Neural cell (in vitro differentiated cells): ENCODE measurements at regions not wholly inside any gene's neighbourhood (a gene's known extent, or its start where the extent isn't known, plus 50 kb on each side); places are given as distances from the start of the nearest gene placed in this dataset.

Source experiments
- H2AFZ ChIP-seq: fragments of 200-600, 300-800 bp; sonication (generic), shearing (Covaris generic); 2 replicates; pipeline ENCODE4 v1.6.0; 2014; ENCODE audit warnings: low read depth, mild to moderate bottlenecking, antibody characterized with exemption, low read length, moderate library complexity
- H3F3A ChIP-seq: fragments of 200-600 bp; shearing (Covaris generic); 2 replicates; pipeline ENCODE4 v1.6.1; 2016; ENCODE audit warnings: mild to moderate bottlenecking, moderate library complexity, mixed read lengths, antibody characterized with exemption, low read length; ENCODE audit not compliant: insufficient read depth, poor library complexity, severe bottlenecking
- H3K27ac ChIP-seq: fragments of 200-600, 300-800 bp; sonication (generic), shearing (Covaris generic); 2 replicates; pipeline ENCODE4 v1.5.1; 2014; ENCODE audit warnings: mild to moderate bottlenecking, low read length, moderate library complexity
- H3K27me3 ChIP-seq: fragments of 300-800, 200-600 bp; sonication (generic), shearing (Covaris generic); 2 replicates; pipeline ENCODE4 v1.6.0; 2014; ENCODE audit warnings: mild to moderate bottlenecking, low read depth, low read length, moderate library complexity; ENCODE audit not compliant: insufficient read depth
- H3K36me3 ChIP-seq: fragments of 300-800, 200-600 bp; sonication (generic), shearing (Covaris generic); 2 replicates; pipeline ENCODE4 v1.5.1; 2014; ENCODE audit warnings: mild to moderate bottlenecking, antibody characterized with exemption, low read length, moderate library complexity; ENCODE audit not compliant: insufficient read depth
- H3K4me2 ChIP-seq: fragments of 300-800, 200-600 bp; sonication (generic), shearing (Covaris generic); 2 replicates; pipeline ENCODE4 v1.6.0; 2014; ENCODE audit warnings: mild to moderate bottlenecking, low read length
- H3K4me3 ChIP-seq: fragments of 300-800, 200-600 bp; sonication (generic), shearing (Covaris generic); 2 replicates; pipeline ENCODE4 v1.5.1; 2014; ENCODE audit warnings: mild to moderate bottlenecking, low read length, moderate library complexity
- H3K79me2 ChIP-seq: fragments of 200-600 bp; shearing (Covaris generic); replicated peaks from 2 replicates; pipeline ENCODE4 v1.6.0; 2014; ENCODE audit warnings: mild to moderate bottlenecking, low read length, moderate library complexity; ENCODE audit not compliant: insufficient read depth
- H3K9ac ChIP-seq: fragments of 300-800, 200-600 bp; sonication (generic), shearing (Covaris generic); 2 replicates; pipeline ENCODE4 v1.6.1; 2016; ENCODE audit warnings: mild to moderate bottlenecking, low read length, mixed read lengths
- H3K9me2 ChIP-seq: fragments of 200-600 bp; shearing (Covaris generic); 2 replicates; pipeline ENCODE4 v1.6.1; 2016; ENCODE audit warnings: mild to moderate bottlenecking, low read length, mixed read lengths; ENCODE audit not compliant: insufficient read depth
- H3K9me3 ChIP-seq: fragments of 200-600, 300-800 bp; sonication (generic), shearing (Covaris generic); 2 replicates; pipeline ENCODE4 v1.6.1; 2016; ENCODE audit warnings: mild to moderate bottlenecking, mixed run types, low read length, moderate library complexity, mixed read lengths
- H4K20me1 ChIP-seq: fragments of 200-600 bp; shearing (Covaris generic); 2 replicates; pipeline ENCODE4 v1.6.1; 2016; ENCODE audit warnings: mild to moderate bottlenecking, mixed run types; ENCODE audit not compliant: insufficient read depth
- EP300 ChIP-seq: fragments of 450-650 bp; conservative IDR thresholded peaks from 2 replicates; pipeline ENCODE4 v1.6.1; 2014; ENCODE audit warnings: antibody characterized with exemption, mild to moderate bottlenecking, moderate library complexity; ENCODE audit not compliant: poor library complexity, severe bottlenecking
- EZH2 ChIP-seq: fragments of 200-600, 300-800 bp; shearing (Covaris generic), sonication (generic); IDR thresholded peaks from 2 replicates; pipeline ENCODE4 v1.6.1; 2014; ENCODE audit warnings: antibody characterized with exemption, low read length, borderline replicate concordance, mild to moderate bottlenecking; ENCODE audit not compliant: insufficient read depth, poor library complexity, severe bottlenecking
- MXI1 ChIP-seq: fragments of 450-650 bp; conservative IDR thresholded peaks from 2 replicates; pipeline ENCODE4 v1.6.1; 2014; ENCODE audit warnings: antibody characterized with exemption, mild to moderate bottlenecking; ENCODE audit not compliant: poor library complexity, severe bottlenecking
- POLR2AphosphoS5 ChIP-seq: IDR thresholded peaks from 2 replicates; pipeline ENCODE4 v1.6.1; 2012
- RAD21 ChIP-seq: fragments of 450-650 bp; conservative IDR thresholded peaks from 2 replicates; pipeline ENCODE4 v1.6.1; 2014; ENCODE audit warnings: antibody characterized with exemption, mild to moderate bottlenecking, moderate library complexity
- SMC3 ChIP-seq: fragments of 450-650 bp; conservative IDR thresholded peaks from 2 replicates; pipeline ENCODE4 v1.6.1; 2014; ENCODE audit warnings: antibody characterized with exemption, mild to moderate bottlenecking, moderate library complexity; ENCODE audit not compliant: poor library complexity
- TAF1 ChIP-seq: IDR thresholded peaks from 2 replicates; pipeline ENCODE4 v1.6.1; 2012; ENCODE audit warnings: low read depth
- TF ChIP-seq, protein P1 (sequence below): IDR thresholded peaks from 2 replicates; pipeline ENCODE4 v1.6.1; 2012; ENCODE audit warnings: borderline replicate concordance
- TF ChIP-seq, protein P2 (sequence below): fragments of 450-650 bp; IDR thresholded peaks from 2 replicates; pipeline ENCODE4 v1.5.1; 2014; ENCODE audit warnings: antibody characterized with exemption, mild to moderate bottlenecking, moderate library complexity; ENCODE audit not compliant: poor library complexity, severe bottlenecking

DNA sequence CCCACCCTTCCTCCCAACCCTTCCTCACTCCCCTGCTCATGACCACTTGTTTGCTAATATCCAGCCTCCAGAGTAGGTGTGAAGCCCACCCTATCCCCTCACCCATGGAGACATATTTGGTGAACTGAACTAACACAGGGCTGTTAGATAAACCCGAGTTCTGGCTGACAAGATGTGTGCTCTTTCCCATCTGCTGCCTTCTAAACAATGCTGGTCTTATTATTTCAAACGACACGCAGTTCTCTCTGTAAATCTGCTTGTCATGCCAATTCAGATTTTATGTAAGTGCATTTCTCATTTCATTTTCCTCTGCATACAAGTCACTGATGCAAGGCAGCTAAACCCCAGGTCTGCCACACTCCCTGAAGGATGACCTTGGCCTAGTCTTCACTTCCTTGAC is 343.0 kb upstream of the CDH5 start:
- no peaks in the 10 kb centered on the region for H3K36me3 ChIP-seq
- H3K4me2 ChIP-seq: no peak overlapping the region
- no peak overlapping the region for H3K4me3 ChIP-seq
- TF ChIP-seq, protein P1, sequence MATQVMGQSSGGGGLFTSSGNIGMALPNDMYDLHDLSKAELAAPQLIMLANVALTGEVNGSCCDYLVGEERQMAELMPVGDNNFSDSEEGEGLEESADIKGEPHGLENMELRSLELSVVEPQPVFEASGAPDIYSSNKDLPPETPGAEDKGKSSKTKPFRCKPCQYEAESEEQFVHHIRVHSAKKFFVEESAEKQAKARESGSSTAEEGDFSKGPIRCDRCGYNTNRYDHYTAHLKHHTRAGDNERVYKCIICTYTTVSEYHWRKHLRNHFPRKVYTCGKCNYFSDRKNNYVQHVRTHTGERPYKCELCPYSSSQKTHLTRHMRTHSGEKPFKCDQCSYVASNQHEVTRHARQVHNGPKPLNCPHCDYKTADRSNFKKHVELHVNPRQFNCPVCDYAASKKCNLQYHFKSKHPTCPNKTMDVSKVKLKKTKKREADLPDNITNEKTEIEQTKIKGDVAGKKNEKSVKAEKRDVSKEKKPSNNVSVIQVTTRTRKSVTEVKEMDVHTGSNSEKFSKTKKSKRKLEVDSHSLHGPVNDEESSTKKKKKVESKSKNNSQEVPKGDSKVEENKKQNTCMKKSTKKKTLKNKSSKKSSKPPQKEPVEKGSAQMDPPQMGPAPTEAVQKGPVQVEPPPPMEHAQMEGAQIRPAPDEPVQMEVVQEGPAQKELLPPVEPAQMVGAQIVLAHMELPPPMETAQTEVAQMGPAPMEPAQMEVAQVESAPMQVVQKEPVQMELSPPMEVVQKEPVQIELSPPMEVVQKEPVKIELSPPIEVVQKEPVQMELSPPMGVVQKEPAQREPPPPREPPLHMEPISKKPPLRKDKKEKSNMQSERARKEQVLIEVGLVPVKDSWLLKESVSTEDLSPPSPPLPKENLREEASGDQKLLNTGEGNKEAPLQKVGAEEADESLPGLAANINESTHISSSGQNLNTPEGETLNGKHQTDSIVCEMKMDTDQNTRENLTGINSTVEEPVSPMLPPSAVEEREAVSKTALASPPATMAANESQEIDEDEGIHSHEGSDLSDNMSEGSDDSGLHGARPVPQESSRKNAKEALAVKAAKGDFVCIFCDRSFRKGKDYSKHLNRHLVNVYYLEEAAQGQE: no peak
- TF ChIP-seq MXI1 (no peak), SMC3 (no peak)
- H3F3A ChIP-seq: no peaks in the 10 kb centered on the region
- H2AFZ ChIP-seq: no peak overlapping the region
- no peaks in the 10 kb centered on the region for H4K20me1 ChIP-seq
- H3K9me2 ChIP-seq: no peaks in the 10 kb centered on the region
- H3K9me3 ChIP-seq: peaks cover 3% of the 10 kb centered on the region
- no peak overlapping the region for H3K9ac ChIP-seq
- H3K27ac ChIP-seq: no peak overlapping the region
- no peaks in the 10 kb centered on the region for H3K79me2 ChIP-seq
- no peaks in the 10 kb centered on the region for H3K27me3 ChIP-seq

DNA sequence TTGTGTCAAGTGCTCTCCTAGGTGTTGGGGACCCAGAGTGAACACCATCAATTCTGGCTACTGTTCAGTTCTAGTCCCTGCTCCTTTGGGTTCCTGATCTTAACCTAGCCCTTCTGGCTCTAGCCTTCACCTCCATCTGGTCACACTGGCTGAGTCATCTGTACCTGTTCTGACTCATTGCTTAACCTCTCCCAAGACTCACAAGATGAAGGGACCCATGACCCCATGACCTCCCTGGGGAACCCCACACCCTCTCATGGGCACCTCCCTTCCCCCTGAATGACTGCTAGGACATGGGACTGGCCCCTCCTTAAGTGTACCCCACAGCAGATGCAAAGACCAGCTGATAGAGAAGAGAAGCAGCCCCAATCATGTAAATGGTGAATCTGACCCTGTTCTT is 345.8 kb upstream of the CDH5 start:
- H3F3A ChIP-seq: no peaks in the 10 kb centered on the region
- TF ChIP-seq, protein P2, sequence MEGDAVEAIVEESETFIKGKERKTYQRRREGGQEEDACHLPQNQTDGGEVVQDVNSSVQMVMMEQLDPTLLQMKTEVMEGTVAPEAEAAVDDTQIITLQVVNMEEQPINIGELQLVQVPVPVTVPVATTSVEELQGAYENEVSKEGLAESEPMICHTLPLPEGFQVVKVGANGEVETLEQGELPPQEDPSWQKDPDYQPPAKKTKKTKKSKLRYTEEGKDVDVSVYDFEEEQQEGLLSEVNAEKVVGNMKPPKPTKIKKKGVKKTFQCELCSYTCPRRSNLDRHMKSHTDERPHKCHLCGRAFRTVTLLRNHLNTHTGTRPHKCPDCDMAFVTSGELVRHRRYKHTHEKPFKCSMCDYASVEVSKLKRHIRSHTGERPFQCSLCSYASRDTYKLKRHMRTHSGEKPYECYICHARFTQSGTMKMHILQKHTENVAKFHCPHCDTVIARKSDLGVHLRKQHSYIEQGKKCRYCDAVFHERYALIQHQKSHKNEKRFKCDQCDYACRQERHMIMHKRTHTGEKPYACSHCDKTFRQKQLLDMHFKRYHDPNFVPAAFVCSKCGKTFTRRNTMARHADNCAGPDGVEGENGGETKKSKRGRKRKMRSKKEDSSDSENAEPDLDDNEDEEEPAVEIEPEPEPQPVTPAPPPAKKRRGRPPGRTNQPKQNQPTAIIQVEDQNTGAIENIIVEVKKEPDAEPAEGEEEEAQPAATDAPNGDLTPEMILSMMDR: no peak
- TF ChIP-seq MXI1 (no peak), EZH2 (no peak), SMC3 (no peak), EP300 (no peak), POLR2AphosphoS5 (no peak), RAD21 (no peak), TAF1 (no peak)
- TF ChIP-seq, protein P1: no peak
- no peak overlapping the region for H3K4me2 ChIP-seq

More for the DNA sequence above, 345.8 kb upstream of the CDH5 start:
- no peaks in the 10 kb centered on the region for H4K20me1 ChIP-seq
- no peak overlapping the region for H3K9ac ChIP-seq
- no peaks in the 10 kb centered on the region for H3K36me3 ChIP-seq
- H2AFZ ChIP-seq: no peak overlapping the region
- H3K9me2 ChIP-seq: no peaks in the 10 kb centered on the region
- H3K4me3 ChIP-seq: no peak overlapping the region
- no peaks in the 10 kb centered on the region for H3K27me3 ChIP-seq
- peaks cover 3% of the 10 kb centered on the region for H3K9me3 ChIP-seq
- no peaks in the 10 kb centered on the region for H3K79me2 ChIP-seq
- no peak overlapping the region for H3K27ac ChIP-seq
